Endothelial cell (in vitro differentiated cells): ENCODE measurements at regions not wholly inside any gene's neighbourhood (a gene's known extent, or its start where the extent isn't known, plus 50 kb on each side); places are given as distances from the start of the nearest gene placed in this dataset.

Experiments
- DNase-seq: peaks from one replicate; pipeline ENCODE4 v3.0.0; 2021; ENCODE audit warnings: low spot score
- H3K27ac Mint-ChIP-seq: one replicate; pipeline ENCODE4 v1.8.0; 2021; ENCODE audit warnings: mixed read lengths, inconsistent platforms; ENCODE audit not compliant: unreplicated experiment
- H3K27me3 Mint-ChIP-seq: one replicate; pipeline ENCODE4 v1.8.0; 2021; ENCODE audit warnings: mild to moderate bottlenecking, moderate library complexity, mixed read lengths, inconsistent platforms; ENCODE audit not compliant: unreplicated experiment
- H3K36me3 Mint-ChIP-seq: one replicate; pipeline ENCODE4 v1.8.0; 2021; ENCODE audit warnings: mild to moderate bottlenecking, low read depth, mixed read lengths, inconsistent platforms; ENCODE audit not compliant: unreplicated experiment
- H3K4me1 Mint-ChIP-seq: one replicate; pipeline ENCODE4 v1.8.0; 2021; ENCODE audit warnings: mild to moderate bottlenecking, mixed read lengths, inconsistent platforms; ENCODE audit not compliant: unreplicated experiment
- H3K4me3 Mint-ChIP-seq: one replicate; pipeline ENCODE4 v1.8.0; 2021; ENCODE audit warnings: mild to moderate bottlenecking, mixed read lengths, inconsistent platforms; ENCODE audit not compliant: unreplicated experiment
- H3K9me3 Mint-ChIP-seq: one replicate; pipeline ENCODE4 v1.8.0; 2021; ENCODE audit warnings: mixed read lengths, inconsistent platforms; ENCODE audit not compliant: unreplicated experiment
- CTCF ChIP-seq: fragments of 200-600 bp; sonication (generic); IDR thresholded peaks from one replicate; pipeline ENCODE4 v1.5.0; 2021; ENCODE audit warnings: antibody characterized with exemption; ENCODE audit not compliant: unreplicated experiment

GRCh38 chr3:191781044-191781443 is 320.1 kb downstream of the PYDC2 start:
- peaks cover 6% of the 10 kb centered on the region for H3K9me3 Mint-ChIP-seq
- no peaks in the 10 kb centered on the region for H3K4me1 Mint-ChIP-seq
- TF ChIP-seq CTCF = no peak
- no peak overlapping the region for H3K27ac Mint-ChIP-seq
- H3K36me3 Mint-ChIP-seq = peaks cover 6% of the 10 kb centered on the region
- no peak for DNase-seq
- no peak overlapping the region for H3K4me3 Mint-ChIP-seq
- H3K27me3 Mint-ChIP-seq = peaks cover 2% of the 10 kb centered on the region

GRCh38 chr3:191783024-191783423 is 322.1 kb downstream of the PYDC2 start:
- Mint-ChIP-seq H3K9me3 (no peaks in the 10 kb centered on the region), H3K4me1 (no peaks in the 10 kb centered on the region), H3K27ac (no peak overlapping the region), H3K36me3 (no peaks in the 10 kb centered on the region), H3K27me3 (peaks cover 2% of the 10 kb centered on the region), H3K4me3 (no peak overlapping the region)
- no peak for TF ChIP-seq CTCF
- DNase-seq = no peak

- no peak overlapping the region for H3K27ac Mint-ChIP-seq
- TF ChIP-seq CTCF = no peak
- peaks cover 3% of the 10 kb centered on the region for H3K36me3 Mint-ChIP-seq
- H3K27me3 Mint-ChIP-seq = no peaks in the 10 kb centered on the region
- no peaks in the 10 kb centered on the region for H3K9me3 Mint-ChIP-seq
- no peak for DNase-seq
- no peaks in the 10 kb centered on the region for H3K4me1 Mint-ChIP-seq
- H3K4me3 Mint-ChIP-seq = no peak overlapping the region
Observed at GRCh38 chr3:191790934-191791333, 330.0 kb downstream of the PYDC2 start.

GRCh38 chr3:191792580-191792979 is 331.6 kb downstream of the PYDC2 start:
- TF ChIP-seq CTCF = no peak
- no peak overlapping the region for H3K4me3 Mint-ChIP-seq
- peaks cover 3% of the 10 kb centered on the region for H3K36me3 Mint-ChIP-seq
- H3K27ac Mint-ChIP-seq = no peak overlapping the region
- H3K27me3 Mint-ChIP-seq = no peaks in the 10 kb centered on the region
- no peaks in the 10 kb centered on the region for H3K4me1 Mint-ChIP-seq
- no peak for DNase-seq
- no peaks in the 10 kb centered on the region for H3K9me3 Mint-ChIP-seq

GRCh38 chr3:191795196-191795595 is 334.2 kb downstream of the PYDC2 start:
- H3K27ac Mint-ChIP-seq = no peak overlapping the region
- no peaks in the 10 kb centered on the region for H3K9me3 Mint-ChIP-seq
- TF ChIP-seq CTCF = no peak
- H3K36me3 Mint-ChIP-seq = no peaks in the 10 kb centered on the region
- no peak overlapping the region for H3K4me3 Mint-ChIP-seq
- no peak for DNase-seq
- H3K27me3 Mint-ChIP-seq = no peaks in the 10 kb centered on the region
- no peaks in the 10 kb centered on the region for H3K4me1 Mint-ChIP-seq
